DOHH2 (cell line): ENCODE measurements at regions not wholly inside any gene's neighbourhood (a gene's known extent, or its start where the extent isn't known, plus 50 kb on each side); places are given as distances from the start of the nearest gene placed in this dataset.

Experiments
- EZH2phosphoT487 ChIP-seq: fragments of 200-600 bp; sonication (generic); IDR thresholded peaks from 2 replicates; pipeline ENCODE4 v1.6.1; 2017; ENCODE audit warnings: borderline replicate concordance, mild to moderate bottlenecking, antibody characterized with exemption, low read length, moderate library complexity, mixed read lengths
- TF ChIP-seq, protein P1 (sequence below): fragments of 200-600 bp; sonication (generic); IDR thresholded peaks from one replicate; pipeline ENCODE4 v1.5.1; 2014; ENCODE audit warnings: antibody characterized with exemption, mild to moderate bottlenecking, low read depth, low read length; ENCODE audit not compliant: poor library complexity, severe bottlenecking

DNA sequence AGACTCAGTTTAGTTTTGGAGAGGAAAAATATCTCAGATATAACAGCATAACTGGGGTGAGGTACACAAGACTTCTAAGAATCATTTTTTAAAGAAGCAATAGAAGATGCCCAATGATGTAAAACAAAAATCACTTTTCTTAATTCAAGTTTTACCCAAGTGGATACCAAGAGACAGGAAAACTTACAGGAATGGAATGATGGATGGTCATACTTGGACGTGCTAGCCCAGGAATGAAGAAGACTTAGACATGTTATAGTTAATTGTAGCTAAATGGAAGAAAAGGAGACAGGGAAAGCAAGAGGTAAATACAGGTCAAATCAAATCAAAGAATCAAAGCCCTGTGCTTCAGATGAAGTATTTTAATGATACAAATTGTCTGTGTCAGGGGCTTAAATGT, 312.7 kb upstream of the KCNJ16 start:
- TF ChIP-seq, protein P1, sequence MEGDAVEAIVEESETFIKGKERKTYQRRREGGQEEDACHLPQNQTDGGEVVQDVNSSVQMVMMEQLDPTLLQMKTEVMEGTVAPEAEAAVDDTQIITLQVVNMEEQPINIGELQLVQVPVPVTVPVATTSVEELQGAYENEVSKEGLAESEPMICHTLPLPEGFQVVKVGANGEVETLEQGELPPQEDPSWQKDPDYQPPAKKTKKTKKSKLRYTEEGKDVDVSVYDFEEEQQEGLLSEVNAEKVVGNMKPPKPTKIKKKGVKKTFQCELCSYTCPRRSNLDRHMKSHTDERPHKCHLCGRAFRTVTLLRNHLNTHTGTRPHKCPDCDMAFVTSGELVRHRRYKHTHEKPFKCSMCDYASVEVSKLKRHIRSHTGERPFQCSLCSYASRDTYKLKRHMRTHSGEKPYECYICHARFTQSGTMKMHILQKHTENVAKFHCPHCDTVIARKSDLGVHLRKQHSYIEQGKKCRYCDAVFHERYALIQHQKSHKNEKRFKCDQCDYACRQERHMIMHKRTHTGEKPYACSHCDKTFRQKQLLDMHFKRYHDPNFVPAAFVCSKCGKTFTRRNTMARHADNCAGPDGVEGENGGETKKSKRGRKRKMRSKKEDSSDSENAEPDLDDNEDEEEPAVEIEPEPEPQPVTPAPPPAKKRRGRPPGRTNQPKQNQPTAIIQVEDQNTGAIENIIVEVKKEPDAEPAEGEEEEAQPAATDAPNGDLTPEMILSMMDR: no peak
- no peak for TF ChIP-seq EZH2phosphoT487
